Motor neuron (in vitro differentiated cells): ENCODE measurements at regions not wholly inside any gene's neighbourhood (a gene's known extent, or its start where the extent isn't known, plus 50 kb on each side); places are given as distances from the start of the nearest gene placed in this dataset.
A peak's percentile ranks its signal among the peaks of the same experiment; 100 is the strongest.

Source experiments
- ATAC-seq, 8 experiments: fragments of 200-7000 bp; cut with Tn5 transposase; replicated peaks in 6 of 8; 2 replicates each; pipeline ENCODE4 v1.8.0; 2021; ENCODE audit warnings: mild to moderate bottlenecking in 8 of 8, moderate library complexity in 8 of 8
- H3K27ac ChIP-seq, 2 donors: fragments of 250-450 bp; sonication (Bioruptor Pico); 2 replicates each; pipeline ENCODE4 v1.9.0; 2021; ENCODE audit warnings: antibody characterized with exemption in 2 of 2, mild to moderate bottlenecking in 2 of 2, moderate library complexity in 1 of 2
- H3K4me1 ChIP-seq, 2 donors: fragments of 250-450 bp; sonication (Bioruptor Pico); replicated peaks in 1 of 2; 2 replicates each; pipeline ENCODE4 v1.6.1; 2021; ENCODE audit warnings: antibody characterized with exemption in 2 of 2, mild to moderate bottlenecking in 2 of 2, moderate library complexity in 1 of 2
- H3K4me3 ChIP-seq, 5 donors: fragments of 250-450 bp; sonication (Bioruptor Pico); 2 replicates each; pipeline ENCODE4 v1.9.0; 2021; ENCODE audit warnings: antibody characterized with exemption in 5 of 5, mild to moderate bottlenecking in 5 of 5, moderate library complexity in 4 of 5
- WGBS, 10 experiments: fragments of 450-650 bp; shearing (Covaris generic); methylation state at CpG; one replicate each; pipeline ENCODE4 v1.0.0; 2022; 5-methylcytosine and 5-hydroxymethylcytosine counted together
- in situ Hi-C, 9 experiments: fragments of 400-800 bp; cut with MboI; loops; one replicate each; pipeline ENCODE4 v1.15.0; 2021; ENCODE audit warnings: low sequenced_read_pairs in 9 of 9, low pct_unique_long_range_greater_than_20kb in 2 of 9; ENCODE audit not compliant: unreplicated experiment in 9 of 9

DNA sequence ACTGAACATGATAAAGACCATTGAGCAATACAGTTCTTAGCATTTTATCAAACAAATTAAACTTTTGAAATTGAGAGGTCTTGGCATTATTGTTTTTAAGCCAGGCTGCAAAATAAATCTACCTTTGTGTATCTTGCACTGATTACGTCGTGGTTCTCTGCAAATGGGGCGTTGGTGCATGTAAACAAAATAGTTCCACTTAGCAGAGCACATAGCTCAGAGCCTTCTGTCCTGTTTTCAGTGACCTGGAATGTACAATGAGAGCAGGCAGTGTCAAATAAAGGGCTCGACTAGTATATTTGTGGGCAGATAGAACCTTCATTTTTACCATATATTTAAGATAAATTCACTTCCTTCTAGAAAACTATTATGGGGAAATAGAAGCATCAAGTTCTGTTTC, 333.9 kb upstream of the SMIM30 start:
- WGBS, 10 experiments: 0 to 95% (median 73%) methylated on average over 2 to 4 of the region's 4 CpGs
- Histone ChIP-seq H3K4me3 (no peak overlapping the region), H3K4me1 (peaks cover 6 to 33% of the 10 kb centered on the region in 2 donors), H3K27ac (no peak overlapping the region)
- in situ Hi-C loops: no loop called here
- ATAC-seq: no peak

DNA sequence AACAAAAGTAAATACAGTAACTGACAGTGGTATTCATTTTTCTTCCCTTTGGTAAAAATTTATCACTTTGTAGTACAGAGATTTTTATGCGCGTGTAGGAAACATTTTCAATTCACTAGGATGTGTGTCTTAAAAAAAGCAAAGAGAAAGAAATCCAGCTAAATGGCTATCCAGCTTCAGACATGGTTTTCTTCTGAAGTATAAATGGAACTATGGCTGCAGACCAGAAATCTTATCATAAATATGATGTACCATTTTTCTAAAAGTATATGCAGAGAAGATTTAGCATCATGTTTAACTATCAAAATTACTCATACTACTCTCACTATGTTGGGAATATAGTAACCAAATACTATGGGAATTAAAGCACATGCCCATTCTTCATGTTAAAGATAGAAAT, 328.4 kb upstream of the SMIM30 start:
- in situ Hi-C loops: no loop called here
- 3 to 100% (median 95%) methylated on average over 1 to 2 of the region's 2 CpGs for WGBS, 10 experiments

DNA sequence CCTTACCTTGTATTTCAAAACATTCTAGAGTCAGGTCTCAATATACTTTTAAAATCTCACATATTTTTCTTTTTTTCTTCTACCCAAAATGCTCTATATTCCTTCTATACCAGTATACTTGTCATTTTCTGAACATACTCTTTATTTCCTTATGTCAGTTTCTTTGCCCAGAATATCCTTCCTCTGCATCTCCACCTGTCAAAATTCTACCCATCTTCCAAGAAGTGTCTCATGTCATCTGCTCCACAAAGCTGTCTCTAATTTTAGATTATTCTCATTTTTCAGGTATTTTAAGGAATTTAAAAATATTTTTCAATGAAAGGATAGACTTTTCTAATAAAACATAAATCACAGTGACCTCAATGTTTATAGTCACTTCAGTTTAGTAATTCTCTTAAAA, 328.0 kb upstream of the SMIM30 start:
- no peak for ATAC-seq
- peaks cover 0 to 4% of the 10 kb centered on the region in 2 donors for H3K4me1 ChIP-seq
- no peak overlapping the region for H3K27ac ChIP-seq
- in situ Hi-C loops: no loop called here
- no peak overlapping the region for H3K4me3 ChIP-seq

More for the DNA sequence above, 328.4 kb upstream of the SMIM30 start:
- Histone ChIP-seq H3K4me3 (no peak overlapping the region), H3K4me1 (peaks cover 0 to 4% of the 10 kb centered on the region in 2 donors), H3K27ac (no peak overlapping the region)
- ATAC-seq: no peak

DNA sequence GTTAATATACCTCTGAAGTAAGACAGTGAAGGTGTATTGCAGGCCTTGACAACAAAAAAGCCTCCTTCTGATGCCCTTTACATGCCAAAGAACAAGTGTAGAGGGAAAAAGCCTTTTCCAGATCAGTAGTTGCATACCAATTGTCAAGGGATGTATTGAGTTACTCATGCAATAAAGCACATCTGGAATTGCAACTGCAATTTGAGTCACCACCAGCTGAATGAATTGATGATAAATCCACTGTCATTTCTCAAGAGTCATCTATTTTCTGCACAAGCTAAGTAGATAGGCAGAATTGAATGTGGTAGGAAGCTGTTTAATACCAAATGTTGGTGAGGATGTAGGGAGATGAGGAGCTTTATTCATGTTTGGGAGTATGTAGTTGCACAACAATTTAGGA, 325.9 kb upstream of the SMIM30 start:
- Histone ChIP-seq H3K27ac (no peak overlapping the region), H3K4me1 (peaks cover 0 to 4% of the 10 kb centered on the region in 2 donors), H3K4me3 (no peak overlapping the region)
- in situ Hi-C loops: no loop called here
- ATAC-seq: no peak

DNA sequence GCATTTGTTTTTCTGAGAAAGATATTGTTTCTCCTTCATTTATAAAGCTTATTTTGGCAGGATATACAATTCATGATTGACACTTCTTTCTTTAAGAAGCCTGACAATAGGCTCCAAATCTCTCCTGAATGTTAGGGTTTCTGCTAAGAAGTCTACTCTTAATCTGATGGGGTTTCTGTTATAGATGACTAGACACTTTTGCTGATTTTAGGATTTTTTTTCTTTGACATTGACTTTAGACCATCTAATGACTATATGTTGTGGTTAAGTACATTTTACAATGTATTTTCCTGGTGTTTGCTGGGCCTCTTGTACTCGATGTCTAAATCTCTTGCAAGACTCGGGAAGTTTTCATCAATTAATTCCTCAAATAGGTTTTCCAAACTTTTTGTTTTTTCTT, 321.8 kb upstream of the SMIM30 start:
- Histone ChIP-seq H3K4me1 (no peaks in the 10 kb centered on the region), H3K27ac (no peak overlapping the region), H3K4me3 (no peak overlapping the region)
- 0 to 96% (median 73%) methylated on average over 1 to 2 of the region's 2 CpGs; no CpG with 5 or more reads in 1 of the 10 experiments for WGBS, 10 experiments
- in situ Hi-C loops: no loop called here
- no peak for ATAC-seq

DNA sequence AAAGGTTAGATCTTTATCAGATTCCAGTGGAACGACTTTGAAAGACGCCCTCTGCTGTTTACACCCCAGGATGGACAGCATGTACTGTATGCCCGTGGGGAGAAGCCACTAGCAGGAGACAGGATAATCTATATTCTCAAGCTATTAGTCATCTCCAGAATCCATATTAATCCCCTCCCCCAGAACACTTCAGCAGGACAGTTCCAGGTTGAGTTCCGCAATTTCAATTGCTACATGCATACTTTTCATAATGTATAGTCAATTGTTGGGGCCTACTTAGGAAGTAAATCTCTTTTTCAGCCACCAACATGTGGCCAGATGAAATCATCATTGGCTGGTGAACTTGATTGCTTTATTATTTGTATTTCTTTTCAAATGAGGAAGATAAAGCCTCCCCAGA, 313.1 kb upstream of the SMIM30 start:
- in situ Hi-C loops: no loop called here

DNA sequence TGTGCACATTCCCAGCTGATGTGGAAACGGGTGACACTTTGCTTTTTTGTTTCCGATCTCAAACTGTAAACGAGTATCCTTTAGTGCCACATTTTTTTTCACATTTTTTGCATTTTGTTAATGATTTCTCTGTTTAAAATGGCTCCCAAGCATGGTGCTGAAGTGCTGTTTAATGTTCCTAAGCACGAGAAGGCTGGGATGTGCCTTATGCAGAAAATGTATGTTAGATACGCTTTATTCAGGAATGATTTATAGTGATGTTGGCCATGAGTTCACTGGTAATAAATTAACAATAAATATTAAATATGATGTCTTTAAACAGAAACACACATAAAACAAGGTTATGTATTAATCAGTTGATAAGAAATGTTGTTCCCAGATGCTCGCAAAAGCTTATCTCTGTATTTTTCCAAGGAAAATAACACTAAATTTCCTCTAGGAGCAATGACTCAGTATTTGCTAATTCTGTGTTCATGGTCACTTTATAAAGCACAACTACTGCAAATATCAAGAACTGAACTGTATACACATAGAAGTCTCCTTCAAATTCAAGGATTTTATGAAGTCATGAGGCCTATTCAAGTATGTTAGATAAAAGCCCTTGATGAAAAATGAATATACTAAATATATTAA, 305.9 kb upstream of the SMIM30 start:
- 10 to 77% (median 60%) methylated on average over 2 to 6 of the region's 6 CpGs for WGBS, 10 experiments
- H3K4me3 ChIP-seq: no peak overlapping the region
- ATAC-seq: peak in 4 of 8 experiments; percentile 50 to 84 (median 58)
- in situ Hi-C loops: loop anchor here in 3 of 9 experiments (25.0 kb wide), 3 partner anchors 262 to 412 kb away; no protein-coding TSS in a partner anchor
- H3K4me1 ChIP-seq: peaks cover 0 to 12% of the 10 kb centered on the region in 2 donors
- H3K27ac ChIP-seq: no peak overlapping the region

More for the DNA sequence above, 313.1 kb upstream of the SMIM30 start:
- no peak overlapping the region for H3K27ac ChIP-seq
- WGBS, 10 experiments: 22 to 93% (median 76%) methylated on average over 1 to 4 of the region's 4 CpGs
- H3K4me3 ChIP-seq: no peak overlapping the region
- ATAC-seq: peak in 5 of 8 experiments; percentile 19 to 85 (median 35)
- H3K4me1 ChIP-seq: no peaks in the 10 kb centered on the region

DNA sequence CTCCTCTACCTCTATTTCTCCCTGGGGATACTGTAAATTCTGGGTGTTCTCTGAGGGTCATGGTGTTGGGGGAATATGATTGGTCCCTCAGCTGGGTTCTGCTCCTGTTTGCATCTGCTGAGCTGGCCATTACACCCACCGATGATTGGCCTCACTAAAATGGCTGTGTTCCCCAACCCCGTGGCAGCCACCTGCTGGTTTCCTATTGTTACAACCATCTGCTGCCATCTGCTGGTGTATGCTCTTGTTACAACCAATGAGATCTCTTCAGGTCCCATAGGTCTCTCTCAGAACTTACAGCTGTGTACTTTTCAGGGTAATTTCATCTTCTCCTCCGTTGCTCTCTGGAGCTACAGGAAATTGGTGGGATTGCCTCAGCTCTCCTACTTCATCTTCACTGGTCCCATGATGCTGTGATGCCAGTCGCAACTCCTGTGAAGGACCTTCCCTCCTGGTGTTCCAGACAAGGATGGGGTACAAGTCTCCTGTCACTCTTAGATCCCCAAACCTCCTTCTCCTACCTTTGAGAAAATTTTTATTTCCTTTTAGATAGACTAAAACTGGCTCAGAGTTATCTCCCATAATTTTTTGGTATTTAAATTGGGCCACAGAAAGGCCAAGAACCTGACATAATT, 303.5 kb upstream of the SMIM30 start:
- H3K4me3 ChIP-seq: no peak overlapping the region
- in situ Hi-C loops: loop anchor here in 3 of 9 experiments (25.0 kb wide), 3 partner anchors 260 to 410 kb away; no protein-coding TSS in a partner anchor
- peaks cover 0 to 12% of the 10 kb centered on the region in 2 donors for H3K4me1 ChIP-seq
- peak; percentile 65 to 100 (median 83) for ATAC-seq
- H3K27ac ChIP-seq: no peak overlapping the region
- 0 to 36% (median 0%) methylated on average over 1 to 4 of the region's 4 CpGs; no CpG with 5 or more reads in 3 of the 10 experiments for WGBS, 10 experiments

DNA sequence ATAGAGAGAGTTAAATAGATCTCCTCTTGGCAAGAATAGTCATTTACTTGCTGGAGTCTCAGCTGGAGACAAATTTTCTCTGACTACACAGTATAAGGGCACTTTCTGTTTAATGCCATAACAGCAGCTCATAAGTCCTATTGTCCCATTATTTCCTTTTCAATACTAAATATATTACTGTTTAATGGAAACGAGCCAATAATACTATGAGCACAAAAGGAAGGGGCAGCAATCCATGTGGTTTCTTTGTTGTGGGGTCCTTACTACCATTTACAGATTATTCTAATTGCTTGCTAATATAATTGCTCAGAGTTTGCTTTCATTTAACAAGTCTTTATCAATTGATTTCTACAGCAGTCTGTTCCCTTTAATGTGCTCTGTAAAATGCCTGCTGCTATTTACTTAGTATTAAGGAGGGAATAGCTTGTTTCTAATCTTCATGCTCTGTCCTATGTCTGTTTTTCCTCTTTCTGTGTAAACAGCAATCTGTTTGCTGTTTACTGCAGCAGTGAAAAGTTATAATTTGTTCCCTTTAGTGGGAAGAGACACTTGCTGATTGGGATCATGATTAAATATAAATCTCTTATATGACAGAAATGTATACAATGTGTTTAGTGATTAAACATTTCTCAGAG, 296.2 kb upstream of the SMIM30 start:
- 0 to 77% (median 23%) methylated on average over 1 of the region's 1 CpG; no CpG with 5 or more reads in 2 of the 10 experiments for WGBS, 10 experiments
- ATAC-seq: no peak
- peaks cover 0 to 3% of the 10 kb centered on the region in 2 donors for H3K4me1 ChIP-seq
- in situ Hi-C loops: loop anchor here in 3 of 9 experiments (25.0 kb wide), 3 partner anchors 252 to 402 kb away; no protein-coding TSS in a partner anchor
- H3K27ac ChIP-seq: no peak overlapping the region
- no peak overlapping the region for H3K4me3 ChIP-seq

DNA sequence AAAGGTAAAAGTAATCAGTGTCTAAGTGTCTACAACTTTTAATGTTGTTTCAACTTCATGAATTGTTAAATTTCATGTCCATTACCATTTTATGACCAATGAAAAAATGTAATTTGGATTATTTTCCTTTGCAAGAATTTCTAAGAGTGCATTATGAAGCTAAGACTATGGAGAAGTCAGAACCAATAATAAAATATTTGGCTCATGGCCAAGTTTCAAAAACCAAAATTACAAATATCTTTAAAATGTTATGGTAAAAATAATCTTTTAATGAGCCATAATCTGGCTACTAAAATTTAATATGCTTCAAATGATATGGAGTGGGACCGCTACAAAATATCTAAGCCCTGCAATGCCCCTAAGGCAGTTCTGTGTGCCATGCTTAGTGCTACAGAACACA, 294.1 kb upstream of the SMIM30 start:
- Histone ChIP-seq H3K4me3 (no peak overlapping the region), H3K4me1 (peaks cover 0 to 3% of the 10 kb centered on the region in 2 donors), H3K27ac (no peak overlapping the region)
- 50 to 100% (median 100%) methylated on average over 1 of the region's 1 CpG; no CpG with 5 or more reads in 2 of the 10 experiments for WGBS, 10 experiments
- in situ Hi-C loops: loop anchor here in 3 of 9 experiments (25.0 kb wide), 3 partner anchors 250 to 400 kb away; no protein-coding TSS in a partner anchor
- ATAC-seq: no peak

DNA sequence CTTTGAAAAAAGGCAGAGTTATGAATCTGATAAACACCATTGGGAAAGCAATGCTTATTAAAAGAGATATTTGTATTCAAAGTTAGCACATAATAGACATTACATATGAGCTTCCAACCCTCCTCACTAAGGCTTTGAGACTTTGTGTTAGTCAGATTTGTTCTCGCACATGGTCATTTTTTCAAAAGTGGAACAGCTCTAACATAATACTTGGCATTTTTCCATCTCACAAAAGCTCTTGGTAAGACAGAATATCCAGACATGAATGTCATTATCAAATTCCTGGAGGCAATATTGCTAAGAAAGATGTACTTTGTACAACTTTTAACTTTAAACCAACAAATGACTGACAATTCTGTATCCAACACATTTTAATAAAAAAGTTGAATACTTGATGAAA, 292.4 kb upstream of the SMIM30 start:
- WGBS, 10 experiments: 13 to 100% (median 91%) methylated on average over 1 of the region's 1 CpG; no CpG with 5 or more reads in 2 of the 10 experiments
- in situ Hi-C loops: loop anchor here in 3 of 9 experiments (25.0 kb wide), 3 partner anchors 248 to 398 kb away; no protein-coding TSS in a partner anchor

DNA sequence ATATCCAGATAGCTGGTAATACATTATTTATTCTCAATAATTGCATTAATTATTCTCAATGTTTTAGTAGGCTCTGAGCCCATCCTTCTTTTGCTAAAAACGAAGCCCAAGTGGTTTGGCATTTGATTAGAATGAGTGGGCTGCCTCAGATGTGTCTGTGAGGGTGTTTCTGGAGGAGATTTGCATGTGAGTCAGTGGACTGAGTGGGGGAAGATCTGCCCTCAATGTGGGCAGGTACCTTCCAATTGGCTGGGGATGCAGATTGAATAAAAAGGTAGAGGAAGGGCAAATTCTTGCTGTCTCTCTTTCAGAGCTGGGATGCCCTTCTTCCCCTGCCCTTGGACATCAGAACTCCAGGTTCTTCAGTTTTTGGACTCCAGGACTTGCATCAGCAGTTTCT, 290.6 kb upstream of the SMIM30 start:
- ATAC-seq: no peak
- in situ Hi-C loops: loop anchor here in 3 of 9 experiments (25.0 kb wide), 3 partner anchors 247 to 397 kb away; no protein-coding TSS in a partner anchor
- Histone ChIP-seq H3K4me1 (peaks cover 0 to 4% of the 10 kb centered on the region in 2 donors), H3K4me3 (no peak overlapping the region), H3K27ac (no peak overlapping the region)
- WGBS, 10 experiments: 0 to 100% (median 8%) methylated on average over 1 of the region's 1 CpG; no CpG with 5 or more reads in 4 of the 10 experiments

More for the DNA sequence above, 292.4 kb upstream of the SMIM30 start:
- Histone ChIP-seq H3K27ac (no peak overlapping the region), H3K4me1 (peaks cover 0 to 6% of the 10 kb centered on the region in 2 donors), H3K4me3 (no peak overlapping the region)
- no peak for ATAC-seq
